ENCODE measurements at regions not wholly inside any gene's neighbourhood (a gene's known extent, or its start where the extent isn't known, plus 50 kb on each side); places are given as distances from the start of the nearest gene placed in this dataset.

GRCh38 chr1:22229379-22229778, 86.5 kb upstream of the WNT4 start:
- Histone ChIP-seq H3K9me3 (peaks cover 0 to 4% (median 0%) of the 10 kb centered on the region in 3 donors), H3K4me3 (no peak overlapping the region), H3K36me3 (no peaks in the 10 kb centered on the region), H3K27ac (no peak overlapping the region), H3K27me3 (peaks cover 52% of the 10 kb centered on the region), H3K4me1 (no peaks in the 10 kb centered on the region)
- WGBS, 2 donors (ENCODE audit: low coverage in 1 of 2) = 67 to 88% methylated on average over 1 to 2 of the region's 2 CpGs
- ATAC-seq = no peak
- TF ChIP-seq EP300 (IDR thresholded peaks at IDR 0.05) (no peak), POLR2A (IDR thresholded peaks at IDR 0.05) (no peak), POLR2AphosphoS5 (IDR thresholded peaks at IDR 0.05) (no peak), CTCF (IDR thresholded peaks at IDR 0.05) (no peak)

GRCh38 chr1:22231068-22231593, 88.2 kb upstream of the WNT4 start:
- no peak overlapping the region for H3K27ac ChIP-seq
- H3K9me3 ChIP-seq = no peaks in the 10 kb centered on the region
- 76 to 79% methylated on average over 3 of the region's 3 CpGs for WGBS, 2 donors (ENCODE audit: low coverage in 1 of 2)
- peaks cover 65% of the 10 kb centered on the region for H3K27me3 ChIP-seq
- H3K36me3 ChIP-seq = no peaks in the 10 kb centered on the region
- no peak for TF ChIP-seq CTCF (IDR thresholded peaks at IDR 0.05)
- TF ChIP-seq EP300 (IDR thresholded peaks at IDR 0.05) = no peak
- TF ChIP-seq POLR2AphosphoS5 (IDR thresholded peaks at IDR 0.05) = no peak
- no peak for TF ChIP-seq POLR2A (IDR thresholded peaks at IDR 0.05)
- no peak overlapping the region for H3K4me3 ChIP-seq
- no peaks in the 10 kb centered on the region for H3K4me1 ChIP-seq
- no peak for ATAC-seq

GRCh38 chr1:22231995-22232690, 89.2 kb upstream of the WNT4 start:
- Histone ChIP-seq H3K27me3 (peaks cover 75% of the 10 kb centered on the region), H3K4me3 (no peak overlapping the region), H3K4me1 (no peaks in the 10 kb centered on the region), H3K9me3 (no peaks in the 10 kb centered on the region), H3K36me3 (no peaks in the 10 kb centered on the region), H3K27ac (no peak overlapping the region)
- ATAC-seq = no peak
- WGBS, 2 donors (ENCODE audit: low coverage in 1 of 2) = 60 to 72% methylated on average over 3 to 4 of the region's 6 CpGs
- TF ChIP-seq EP300 (IDR thresholded peaks at IDR 0.05) (no peak), CTCF (IDR thresholded peaks at IDR 0.05) (no peak), POLR2AphosphoS5 (IDR thresholded peaks at IDR 0.05) (no peak), POLR2A (IDR thresholded peaks at IDR 0.05) (no peak)

GRCh38 chr1:22233222-22233621, 90.3 kb upstream of the WNT4 start:
- no peak for ATAC-seq
- TF ChIP-seq POLR2A (IDR thresholded peaks at IDR 0.05) = no peak
- TF ChIP-seq EP300 (IDR thresholded peaks at IDR 0.05) = no peak
- no peak for TF ChIP-seq CTCF (IDR thresholded peaks at IDR 0.05)
- no peak for TF ChIP-seq POLR2AphosphoS5 (IDR thresholded peaks at IDR 0.05)
- peaks cover 84% of the 10 kb centered on the region for H3K27me3 ChIP-seq
- H3K36me3 ChIP-seq = no peaks in the 10 kb centered on the region
- 100% methylated on average over 1 of the region's 5 CpGs; no CpG with 5 or more reads in 1 of the 2 donors for WGBS, 2 donors (ENCODE audit: low coverage in 1 of 2)
- no peaks in the 10 kb centered on the region for H3K4me1 ChIP-seq
- H3K4me3 ChIP-seq = no peak overlapping the region
- no peak overlapping the region for H3K27ac ChIP-seq
- H3K9me3 ChIP-seq = no peaks in the 10 kb centered on the region

- Histone ChIP-seq H3K9me3 (no peaks in the 10 kb centered on the region), H3K36me3 (no peaks in the 10 kb centered on the region), H3K4me3 (no peak overlapping the region), H3K27me3 (peaks cover 75% of the 10 kb centered on the region), H3K27ac (no peak overlapping the region), H3K4me1 (no peaks in the 10 kb centered on the region)
- WGBS, 2 donors (ENCODE audit: low coverage in 1 of 2) = 37 to 38% methylated on average over 2 to 3 of the region's 4 CpGs
- no peak for ATAC-seq
- TF ChIP-seq CTCF (IDR thresholded peaks at IDR 0.05) = no peak
- TF ChIP-seq EP300 (IDR thresholded peaks at IDR 0.05) = no peak
- TF ChIP-seq POLR2A (IDR thresholded peaks at IDR 0.05) = no peak
- no peak for TF ChIP-seq POLR2AphosphoS5 (IDR thresholded peaks at IDR 0.05)
These were observed 91.7 kb upstream of the WNT4 start for GRCh38 chr1:22234476-22235030.

Measured in gastroesophageal sphincter (tissue), 4 donors.